ENCODE measurements at regions not wholly inside any gene's neighbourhood (a gene's known extent, or its start where the extent isn't known, plus 50 kb on each side); places are given as distances from the start of the nearest gene placed in this dataset.

DNA sequence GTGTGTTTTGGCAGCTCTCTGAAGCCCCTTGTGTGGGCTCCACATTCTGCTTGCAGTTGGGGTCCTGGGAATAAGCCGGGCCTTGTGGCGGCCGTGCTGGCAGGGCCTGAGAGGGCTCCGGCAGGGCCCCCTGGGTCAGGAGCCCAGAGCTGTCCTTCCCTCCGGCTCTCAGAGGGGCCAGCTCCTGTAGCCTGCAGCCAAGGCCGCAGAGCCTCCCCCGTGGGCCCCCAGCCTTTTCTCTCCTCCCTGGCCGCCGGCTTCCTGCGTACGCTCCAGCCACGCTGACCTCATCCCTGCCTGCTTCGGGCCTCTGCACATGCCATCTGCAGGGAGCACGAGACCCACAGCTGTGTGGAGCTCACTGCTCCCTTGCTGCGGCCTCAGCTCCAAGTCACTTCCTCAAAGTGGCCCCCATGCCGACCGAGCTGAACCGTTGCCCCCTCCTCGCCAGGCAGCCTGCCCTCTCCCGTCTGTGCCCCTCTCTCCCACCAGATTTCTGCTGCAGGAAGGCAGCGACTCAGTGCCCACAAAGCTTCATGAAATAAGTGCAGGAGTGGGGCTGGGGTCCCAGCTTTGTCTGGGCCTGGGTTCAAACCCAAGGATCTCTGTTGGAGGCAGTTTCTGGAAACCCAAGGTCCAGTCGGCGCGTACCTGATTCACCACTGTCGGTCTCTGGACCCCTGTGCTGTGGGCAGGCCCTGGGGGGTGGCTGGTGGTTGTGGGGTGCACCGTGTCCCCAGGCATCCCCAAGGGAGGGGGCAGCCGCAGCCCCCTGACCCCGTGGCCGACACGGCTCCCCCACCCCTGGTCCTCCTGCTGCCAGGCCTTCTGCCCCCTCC lies 57.1 kb upstream of the NKX1-1 start:
- DNase-seq (ENCODE audit: low read depth), result no peak

DNA sequence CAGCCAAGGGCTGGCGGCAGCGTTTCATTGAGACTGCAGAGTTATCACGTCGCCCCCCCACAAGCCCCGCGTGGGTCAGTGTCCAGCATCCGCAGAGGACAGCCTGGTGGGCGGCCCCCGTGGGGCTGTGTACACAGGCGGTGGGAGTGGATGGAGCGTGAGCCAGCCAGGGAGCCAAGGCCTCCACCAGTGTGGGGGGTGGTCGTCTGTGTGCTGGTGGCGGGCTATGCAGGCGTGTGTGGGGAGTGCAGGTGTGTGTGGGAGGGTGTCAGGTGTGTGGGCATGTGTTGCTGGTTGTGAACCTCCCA lies 56.5 kb upstream of the NKX1-1 start:
- DNase-seq (ENCODE audit: low read depth), result no peak

DNA sequence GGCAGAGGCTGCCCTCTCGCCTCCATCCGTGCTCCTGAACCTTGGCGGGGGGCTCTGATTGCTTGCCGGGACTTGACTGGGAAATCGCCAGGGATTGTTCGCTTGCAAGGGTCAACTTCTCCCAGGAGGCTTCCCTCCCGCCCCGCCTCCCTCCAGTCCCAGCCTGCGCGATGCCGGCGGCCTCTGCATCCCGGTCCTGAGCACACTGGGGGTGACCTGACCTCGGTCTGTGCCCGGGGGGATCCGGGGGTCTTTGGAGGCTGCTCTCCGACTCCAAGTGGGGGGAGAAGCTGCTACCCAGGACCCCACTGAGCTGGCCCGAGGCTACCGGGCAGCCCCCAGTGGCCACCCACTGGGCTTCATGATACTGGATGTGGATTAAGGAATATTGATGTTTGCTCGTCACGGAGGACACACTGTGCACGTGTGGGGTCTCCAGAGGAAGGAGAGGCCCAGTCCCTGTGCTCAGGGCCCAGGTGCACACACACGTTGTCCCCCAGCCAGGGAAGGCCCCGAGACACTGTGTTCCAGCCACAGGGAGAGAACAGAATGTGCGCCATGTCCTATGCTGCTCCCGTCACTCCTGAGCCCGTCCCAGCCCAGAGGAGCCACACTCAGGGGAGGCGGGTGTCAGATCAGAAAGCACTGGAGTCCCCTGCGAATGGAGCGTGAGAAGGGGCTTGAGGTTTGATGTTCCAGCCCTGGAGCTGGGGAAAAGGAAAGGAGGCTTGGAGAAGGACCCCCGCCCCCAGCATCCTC lies 55.9 kb upstream of the NKX1-1 start:
- no peak for DNase-seq (ENCODE audit: low read depth)

DNA sequence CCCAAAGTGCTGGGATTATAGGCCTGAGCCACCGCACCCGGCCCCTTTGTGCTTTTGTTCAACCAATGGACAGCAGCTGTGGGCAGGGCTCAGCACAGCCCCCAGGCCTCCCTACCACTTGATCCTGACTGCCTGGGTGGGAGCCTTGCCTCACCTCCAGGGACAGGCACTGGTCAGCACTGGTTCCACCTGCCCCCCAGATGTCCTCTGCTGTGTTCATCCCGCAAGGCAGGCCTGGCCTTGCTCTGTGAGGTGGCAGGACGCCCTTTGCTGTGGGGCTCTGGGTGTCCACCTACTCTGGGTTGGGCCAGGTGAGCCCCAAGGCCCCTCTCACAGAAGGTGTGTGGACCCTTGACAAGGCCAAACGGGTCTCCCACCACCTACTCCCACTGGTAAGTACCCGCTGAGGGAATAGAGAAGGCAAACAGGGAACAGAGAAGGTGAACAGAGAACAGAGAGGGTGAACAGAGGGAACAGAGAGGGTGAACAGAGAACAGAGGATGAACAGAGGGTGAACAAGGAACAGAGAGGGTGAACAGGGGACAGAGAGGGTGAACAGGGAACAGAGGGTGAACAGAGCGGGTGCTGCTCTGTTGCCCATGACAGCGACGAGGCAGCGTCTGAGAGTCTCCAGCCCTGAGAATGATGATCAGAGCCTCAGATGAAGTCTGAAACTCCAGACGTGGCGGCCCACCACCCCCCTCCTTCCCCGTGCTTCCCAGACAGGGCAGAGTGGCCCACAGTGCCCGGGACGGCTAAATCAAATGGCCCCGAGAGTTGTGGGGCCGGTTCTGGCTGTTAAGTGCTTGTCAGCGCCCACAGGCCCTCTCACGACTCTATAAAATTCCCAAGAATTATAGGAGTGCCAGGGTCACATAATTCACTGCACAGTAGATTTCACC lies 55.0 kb upstream of the NKX1-1 start:
- DNase-seq (ENCODE audit: low read depth), result no peak

DNA sequence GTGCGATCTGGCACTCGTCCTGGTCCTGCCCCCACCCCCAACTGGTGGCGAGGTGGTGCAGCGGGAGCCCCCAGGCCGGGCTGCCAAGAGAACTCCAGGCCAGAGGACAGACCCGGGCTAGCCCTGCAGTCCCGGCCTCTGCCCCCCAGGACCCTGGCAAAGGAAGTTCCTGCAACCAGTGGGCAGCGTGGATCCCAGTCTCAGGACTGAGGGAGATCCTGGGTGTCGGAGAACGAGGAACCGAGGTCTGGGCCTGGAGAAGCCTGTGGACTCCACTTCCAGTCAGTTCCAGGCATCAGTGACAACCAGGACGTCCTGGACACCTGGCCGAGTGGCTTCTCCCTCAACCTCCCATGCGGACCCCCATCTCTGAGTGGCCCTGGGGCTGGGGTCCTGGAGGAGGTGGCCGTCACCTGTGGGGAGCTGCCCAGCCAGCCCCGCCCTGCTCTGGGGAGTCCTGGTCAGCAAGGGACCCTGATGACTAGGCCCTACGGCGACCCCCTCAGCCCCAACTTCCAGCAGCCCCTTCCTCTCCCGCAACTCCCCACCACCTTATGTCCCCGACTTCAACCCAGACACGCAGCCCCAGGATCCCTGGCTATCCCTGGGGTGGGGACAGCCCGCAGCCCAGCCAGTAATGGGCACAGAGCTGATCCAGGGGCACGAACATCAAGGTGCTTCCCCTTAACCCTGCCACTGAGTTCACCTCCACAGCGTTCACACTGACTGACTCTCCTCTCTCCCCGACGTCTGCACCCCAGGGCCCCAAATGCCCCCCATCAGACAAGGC lies 53.7 kb upstream of the NKX1-1 start:
- no peak for DNase-seq (ENCODE audit: low read depth)

DNA sequence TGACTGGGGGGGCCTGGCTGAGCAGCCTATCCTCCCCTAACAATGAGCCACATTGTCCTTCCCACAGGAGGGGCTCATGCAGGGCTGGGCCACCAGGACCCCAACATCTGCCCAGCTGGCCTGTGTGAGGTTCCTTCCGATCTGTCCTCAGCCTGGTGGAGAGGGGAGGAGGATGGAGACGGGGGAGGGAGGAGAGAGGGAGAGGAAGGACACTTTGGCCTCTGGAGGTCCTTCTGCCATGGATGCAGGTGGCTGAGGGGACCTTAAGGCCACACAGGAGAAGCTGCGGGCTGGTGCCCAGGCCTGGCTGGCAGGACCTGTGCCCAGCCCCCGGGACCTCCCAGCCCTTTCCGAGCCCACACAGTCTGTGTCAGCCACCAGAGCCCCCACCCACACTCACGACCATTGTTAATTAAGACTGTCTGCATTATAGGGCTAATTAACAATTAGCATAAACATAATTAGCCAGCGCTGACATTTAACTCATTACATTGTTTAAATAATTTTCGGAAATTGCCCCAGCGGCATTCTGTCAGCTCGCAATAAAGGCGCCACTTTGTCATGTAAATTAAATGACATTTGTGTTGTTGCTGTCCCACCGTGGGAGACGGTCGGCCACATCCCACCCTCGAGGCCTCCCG lies 53.0 kb upstream of the NKX1-1 start:
- DNase-seq (ENCODE audit: low read depth), result no peak

DNA sequence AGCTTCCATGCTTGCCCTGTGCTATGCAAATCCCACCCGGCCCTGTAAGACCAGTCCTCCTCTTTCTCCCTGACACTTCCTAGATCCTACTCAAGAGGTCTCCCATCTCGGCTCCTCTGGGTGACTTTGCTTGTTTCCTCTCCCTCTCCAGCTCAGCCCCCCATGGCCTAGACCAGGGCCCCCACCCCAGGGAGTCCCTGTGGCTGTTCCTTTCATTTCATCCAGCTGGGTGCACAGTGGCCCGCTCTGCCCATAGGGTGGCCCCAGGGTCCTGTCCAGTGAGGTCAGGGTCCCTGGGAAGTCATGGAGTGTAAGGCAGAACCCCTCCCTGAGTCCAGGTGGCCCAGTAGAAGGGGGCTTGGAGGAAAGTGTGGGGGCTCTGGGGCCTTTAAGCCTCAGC lies 52.3 kb upstream of the NKX1-1 start:
- no peak for DNase-seq (ENCODE audit: low read depth)
